Endodermal cell (in vitro differentiated cells): ENCODE measurements at regions not wholly inside any gene's neighbourhood (a gene's known extent, or its start where the extent isn't known, plus 50 kb on each side); places are given as distances from the start of the nearest gene placed in this dataset.

Source experiments
- DNase-seq: peaks from one replicate; pipeline ENCODE4 v3.0.0-alpha.2; 2017
- H3K27ac ChIP-seq: 2 replicates; pipeline ENCODE4 v1.5.1; 2013; ENCODE audit warnings: mild to moderate bottlenecking, low read depth, low read length, moderate library complexity
- H3K27me3 ChIP-seq: 2 replicates; pipeline ENCODE4 v1.6.1; 2013; ENCODE audit warnings: mild to moderate bottlenecking, low read length, moderate library complexity; ENCODE audit not compliant: insufficient read depth, control insufficient read depth, poor library complexity, severe bottlenecking
- H3K36me3 ChIP-seq: 2 replicates; pipeline ENCODE4 v1.7.0; 2013; ENCODE audit warnings: mild to moderate bottlenecking, low read length, moderate library complexity; ENCODE audit not compliant: control insufficient read depth, insufficient read depth
- H3K4me1 ChIP-seq: one replicate; pipeline ENCODE4 v1.7.0; 2013; ENCODE audit warnings: low read length; ENCODE audit not compliant: control insufficient read depth, insufficient read depth
- H3K4me3 ChIP-seq: 2 replicates; pipeline ENCODE4 v1.5.1; 2013; ENCODE audit warnings: mild to moderate bottlenecking, low read length, moderate library complexity
- H3K9ac ChIP-seq: 2 replicates; pipeline ENCODE4 v1.6.1; 2013; ENCODE audit warnings: mild to moderate bottlenecking, low read length, moderate library complexity; ENCODE audit not compliant: poor library complexity, severe bottlenecking; ENCODE audit errors: extremely low read depth
- H3K9me3 ChIP-seq: 2 replicates; pipeline ENCODE4 v1.6.1; 2013; ENCODE audit warnings: mild to moderate bottlenecking, low read length, moderate library complexity; ENCODE audit not compliant: control insufficient read depth
- H3K27ac Mint-ChIP-seq: 2 replicates; pipeline ENCODE4 v1.8.0; 2020; ENCODE audit warnings: mixed read lengths
- H3K27me3 Mint-ChIP-seq: 2 replicates; pipeline ENCODE4 v1.8.0; 2021; ENCODE audit warnings: mild to moderate bottlenecking, mixed read lengths; ENCODE audit not compliant: insufficient read depth
- H3K36me3 Mint-ChIP-seq: 2 replicates; pipeline ENCODE4 v1.8.0; 2020; ENCODE audit warnings: low read depth, mixed read lengths
- H3K4me1 Mint-ChIP-seq: 2 replicates; pipeline ENCODE4 v1.8.0; 2020; ENCODE audit warnings: mixed read lengths
- H3K4me3 Mint-ChIP-seq: 2 replicates; pipeline ENCODE4 v1.8.0; 2020; ENCODE audit warnings: mild to moderate bottlenecking, moderate library complexity, mixed read lengths
- H3K9me3 Mint-ChIP-seq: 2 replicates; pipeline ENCODE4 v1.8.0; 2020; ENCODE audit warnings: mild to moderate bottlenecking, mixed read lengths
- CTCF ChIP-seq: fragments of 200-600 bp; sonication (generic); conservative IDR thresholded peaks from 2 replicates; pipeline ENCODE4 v1.5.0; 2021; ENCODE audit warnings: antibody characterized with exemption, mild to moderate bottlenecking
- WGBS, 2 experiments: methylation state at CpG; one replicate each; pipeline versions ENCODE4 v1.1.5 to v1.1.7; 2013; ENCODE audit warnings: missing lambda C conversion rate in 2 of 2, mixed read lengths in 1 of 2; ENCODE audit not compliant: insufficient coverage in 1 of 2, insufficient read length in 1 of 2; 5-methylcytosine and 5-hydroxymethylcytosine counted together

- no peak for TF ChIP-seq CTCF
- WGBS, 2 experiments: 80 to 90% methylated on average over 1 to 4 of the region's 4 CpGs
- Mint-ChIP-seq H3K27ac (no peak overlapping the region), H3K4me1 (peaks cover 2% of the 10 kb centered on the region), H3K4me3 (no peak overlapping the region), H3K36me3 (no peaks in the 10 kb centered on the region), H3K9me3 (no peaks in the 10 kb centered on the region), H3K27me3 (no peaks in the 10 kb centered on the region)
- Histone ChIP-seq H3K4me3 (no peak overlapping the region), H3K36me3 (no peaks in the 10 kb centered on the region), H3K9ac (no peak overlapping the region), H3K27ac (no peak overlapping the region), H3K27me3 (no peaks in the 10 kb centered on the region), H3K4me1 (no peaks in the 10 kb centered on the region), H3K9me3 (no peaks in the 10 kb centered on the region)
- peak; percentile 41 for DNase-seq
Observed at GRCh38 chr4:132866616-132867015, 282.5 kb upstream of the PCDH10 start.

DNA sequence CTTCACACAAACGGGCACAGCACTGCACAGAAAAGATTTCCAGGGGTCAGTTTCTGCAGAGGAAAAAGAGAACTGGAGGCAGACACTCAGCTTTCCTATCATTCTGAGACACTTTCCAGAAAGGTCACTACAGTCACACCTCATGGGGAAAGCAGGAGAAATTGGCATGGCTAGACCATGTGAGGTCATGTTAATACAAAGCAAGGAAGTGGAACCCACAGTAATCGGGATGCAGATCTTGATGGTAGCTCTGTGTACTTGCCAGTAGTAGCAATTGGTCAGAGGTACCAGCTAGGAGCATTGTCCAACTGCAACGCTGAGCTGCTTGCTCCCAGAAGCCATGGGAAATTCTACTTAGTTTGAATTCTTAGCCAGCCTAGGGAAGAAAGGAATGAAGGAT lies 255.3 kb upstream of the PCDH10 start:
- Histone ChIP-seq H3K36me3 (no peaks in the 10 kb centered on the region), H3K9ac (no peak overlapping the region), H3K9me3 (no peaks in the 10 kb centered on the region), H3K27me3 (no peaks in the 10 kb centered on the region), H3K27ac (no peak overlapping the region), H3K4me1 (no peaks in the 10 kb centered on the region), H3K4me3 (no peak overlapping the region)
- 83% methylated on average over 3 of the region's 3 CpGs; no CpG with 5 or more reads in 1 of the 2 experiments for WGBS, 2 experiments
- H3K4me1 Mint-ChIP-seq: no peaks in the 10 kb centered on the region
- DNase-seq: no peak
- no peaks in the 10 kb centered on the region for H3K9me3 Mint-ChIP-seq
- H3K27me3 Mint-ChIP-seq: no peaks in the 10 kb centered on the region
- H3K36me3 Mint-ChIP-seq: no peaks in the 10 kb centered on the region
- no peak overlapping the region for H3K27ac Mint-ChIP-seq
- TF ChIP-seq CTCF: no peak
- H3K4me3 Mint-ChIP-seq: no peak overlapping the region

- Mint-ChIP-seq H3K4me3 (no peak overlapping the region), H3K27me3 (no peaks in the 10 kb centered on the region), H3K36me3 (no peaks in the 10 kb centered on the region), H3K27ac (no peak overlapping the region), H3K9me3 (no peaks in the 10 kb centered on the region), H3K4me1 (no peaks in the 10 kb centered on the region)
- no peak overlapping the region for H3K27ac ChIP-seq
- H3K4me3 ChIP-seq: no peak overlapping the region
- DNase-seq: no peak
- no peaks in the 10 kb centered on the region for H3K27me3 ChIP-seq
- no peaks in the 10 kb centered on the region for H3K36me3 ChIP-seq
- H3K4me1 ChIP-seq: no peaks in the 10 kb centered on the region
- no peak for TF ChIP-seq CTCF
- H3K9ac ChIP-seq: no peak overlapping the region
- H3K9me3 ChIP-seq: no peaks in the 10 kb centered on the region
- 86 to 100% methylated on average over 1 of the region's 1 CpG for WGBS, 2 experiments
Observed at GRCh38 chr4:132901224-132901623, 247.9 kb upstream of the PCDH10 start.
